Dedifferentiated amniotic fluid mesenchymal stem cell (primary cell): ENCODE measurements at regions not wholly inside any gene's neighbourhood (a gene's known extent, or its start where the extent isn't known, plus 50 kb on each side); places are given as distances from the start of the nearest gene placed in this dataset.
"Not testable (repeated sequence)": the region's sequence is repeated elsewhere in the genome, so short reads cannot be mapped to it uniquely, and the experiment has no call there.

ENCODE experiments used
- DNase-seq: peaks from one replicate; pipeline ENCODE4 v3.0.0-alpha.2; 2016; ENCODE audit errors: extremely low spot score

GRCh38 chr1:95297906-95298305, 63.9 kb downstream of the RWDD3 start:
- not testable (repeated sequence) for DNase-seq

GRCh38 chr1:95301091-95301490, 67.1 kb downstream of the RWDD3 start:
- no peak for DNase-seq

- no peak for DNase-seq
These were observed 67.6 kb downstream of the RWDD3 start for GRCh38 chr1:95301614-95302013.

GRCh38 chr1:95304803-95305202, 70.8 kb downstream of the RWDD3 start:
- DNase-seq = no peak

GRCh38 chr1:95308276-95309030, 74.4 kb downstream of the RWDD3 start:
- no peak for DNase-seq

- no peak for DNase-seq
These were observed 75.0 kb downstream of the RWDD3 start for GRCh38 chr1:95309031-95309471.

- no peak for DNase-seq
These were observed 77.0 kb downstream of the RWDD3 start for GRCh38 chr1:95311014-95311413.

- DNase-seq = no peak
These were observed 77.8 kb downstream of the RWDD3 start for GRCh38 chr1:95311762-95312161.

- DNase-seq = no peak
These were observed 78.2 kb downstream of the RWDD3 start for GRCh38 chr1:95312181-95312580.

GRCh38 chr1:95313527-95313926, 79.5 kb downstream of the RWDD3 start:
- no peak for DNase-seq

- DNase-seq = no peak
These were observed 87.5 kb downstream of the RWDD3 start for GRCh38 chr1:95321531-95321930.

GRCh38 chr1:95323123-95323522, 89.1 kb downstream of the RWDD3 start:
- DNase-seq = no peak

GRCh38 chr1:95325349-95325748, 91.3 kb downstream of the RWDD3 start:
- DNase-seq = no peak

GRCh38 chr1:95326023-95326422, 92.0 kb downstream of the RWDD3 start:
- DNase-seq = no peak

- no peak for DNase-seq
These were observed 98.7 kb downstream of the RWDD3 start for GRCh38 chr1:95332754-95333153.

- no peak for DNase-seq
These were observed 105.4 kb downstream of the RWDD3 start for GRCh38 chr1:95339377-95339776.

GRCh38 chr1:95340061-95340460, 106.1 kb downstream of the RWDD3 start:
- no peak for DNase-seq

GRCh38 chr1:95352767-95353166, 118.8 kb downstream of the RWDD3 start:
- no peak for DNase-seq

GRCh38 chr1:95353194-95353593, 119.2 kb downstream of the RWDD3 start:
- DNase-seq = no peak

GRCh38 chr1:95364546-95364945, 130.5 kb downstream of the RWDD3 start:
- no peak for DNase-seq

- DNase-seq = no peak
These were observed 132.5 kb downstream of the RWDD3 start for GRCh38 chr1:95366498-95366897.

GRCh38 chr1:95368178-95368577, 134.2 kb downstream of the RWDD3 start:
- no peak for DNase-seq

- no peak for DNase-seq
These were observed 136.1 kb downstream of the RWDD3 start for GRCh38 chr1:95369985-95370690.
